Activated CD8-positive, alpha-beta T cell treated with anti-CD3 and anti-CD28 coated beads, Interleukin-2, amount 10 ng/mL, durations not matched to agents 7 days and 5 days (primary cell): ENCODE measurements at regions not wholly inside any gene's neighbourhood (a gene's known extent, or its start where the extent isn't known, plus 50 kb on each side); places are given as distances from the start of the nearest gene placed in this dataset.
A peak's percentile ranks its signal among the peaks of the same experiment; 100 is the strongest.

Source experiments
- ATAC-seq: fragments of 150-1000 bp; cut with Tn5 transposase; one replicate; pipeline ENCODE4 v1.10.0; 2021; ENCODE audit warnings: moderate library complexity
- CTCF ChIA-PET: fragments of 350-600 bp; sonication (Branson Sonifier 250); formaldehyde crosslinking; loops from one replicate; lab custom pipeline; 2021; ENCODE audit warnings: antibody characterized with exemption; lab: Charles Lee
- POLR2A ChIA-PET: fragments of 350-600 bp; sonication (Branson Sonifier 250); formaldehyde crosslinking; loops from one replicate; lab custom pipeline; 2021; ENCODE audit warnings: antibody characterized with exemption; lab: Charles Lee
- DNase-seq: peaks from one replicate; pipeline ENCODE4 v3.0.0-alpha.2; 2020
- H3K27ac Mint-ChIP-seq: one replicate; pipeline ENCODE4 v1.8.0; 2021; ENCODE audit warnings: mild to moderate bottlenecking, mixed read lengths
- H3K27me3 Mint-ChIP-seq: one replicate; pipeline ENCODE4 v1.8.0; 2021; ENCODE audit warnings: low read depth, mixed read lengths
- H3K36me3 Mint-ChIP-seq: one replicate; pipeline ENCODE4 v1.8.0; 2021; ENCODE audit warnings: low read depth, mixed read lengths
- H3K4me1 Mint-ChIP-seq: one replicate; pipeline ENCODE4 v1.8.0; 2021; ENCODE audit warnings: low read depth, mixed read lengths
- H3K4me3 Mint-ChIP-seq: one replicate; pipeline ENCODE4 v1.8.0; 2021; ENCODE audit warnings: mild to moderate bottlenecking, mixed read lengths
- H3K9me3 Mint-ChIP-seq: one replicate; pipeline ENCODE4 v1.8.0; 2022; ENCODE audit warnings: mixed read lengths; ENCODE audit not compliant: insufficient read depth

GRCh38 chr9:78592811-78593210, 295.9 kb downstream of the PSAT1 start:
- no peak for DNase-seq
- Mint-ChIP-seq H3K4me1 (peaks cover 10% of the 10 kb centered on the region), H3K9me3 (no peaks in the 10 kb centered on the region), H3K36me3 (no peaks in the 10 kb centered on the region), H3K27ac (no peak overlapping the region), H3K27me3 (peaks cover 7% of the 10 kb centered on the region), H3K4me3 (no peak overlapping the region)
- POLR2A ChIA-PET = no interaction called here
- CTCF ChIA-PET = no interaction called here
- ATAC-seq = no peak

GRCh38 chr9:78595200-78595945, 298.4 kb downstream of the PSAT1 start:
- DNase-seq (no peak), ATAC-seq (no peak)
- CTCF ChIA-PET = no interaction called here
- POLR2A ChIA-PET = no interaction called here
- peaks cover 10% of the 10 kb centered on the region for H3K4me1 Mint-ChIP-seq
- H3K4me3 Mint-ChIP-seq = no peak overlapping the region
- H3K27me3 Mint-ChIP-seq = peaks cover 7% of the 10 kb centered on the region
- no peak overlapping the region for H3K27ac Mint-ChIP-seq
- no peaks in the 10 kb centered on the region for H3K36me3 Mint-ChIP-seq
- no peaks in the 10 kb centered on the region for H3K9me3 Mint-ChIP-seq

DNA sequence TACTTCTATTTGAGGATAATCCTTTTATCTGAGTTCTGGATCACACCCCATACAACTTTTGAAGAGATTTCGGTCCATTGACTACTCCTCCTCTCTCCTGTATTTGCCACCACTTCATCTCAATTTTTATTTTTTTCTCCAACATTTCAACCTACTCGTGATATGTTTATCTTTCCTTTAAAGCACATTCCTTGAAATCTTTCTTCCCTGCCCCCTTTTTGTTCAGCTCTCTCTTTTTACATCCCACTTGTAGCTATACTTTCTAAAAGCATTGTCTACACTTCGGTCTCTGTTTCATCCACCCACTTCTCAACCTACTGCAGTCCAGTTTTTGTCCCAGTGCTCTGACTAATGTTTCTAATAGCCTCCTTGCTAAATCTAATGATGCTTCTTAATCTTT, 299.4 kb downstream of the PSAT1 start:
- ATAC-seq (no peak), DNase-seq (no peak)
- no peak overlapping the region for H3K4me3 Mint-ChIP-seq
- no peak overlapping the region for H3K27ac Mint-ChIP-seq
- H3K36me3 Mint-ChIP-seq = no peaks in the 10 kb centered on the region
- H3K27me3 Mint-ChIP-seq = peaks cover 7% of the 10 kb centered on the region
- no peaks in the 10 kb centered on the region for H3K9me3 Mint-ChIP-seq
- CTCF ChIA-PET = no interaction called here
- POLR2A ChIA-PET = no interaction called here
- H3K4me1 Mint-ChIP-seq = peaks cover 9% of the 10 kb centered on the region

- CTCF ChIA-PET = no interaction called here
- Mint-ChIP-seq H3K4me1 (no peaks in the 10 kb centered on the region), H3K36me3 (no peaks in the 10 kb centered on the region), H3K27me3 (peaks cover 9% of the 10 kb centered on the region), H3K9me3 (no peaks in the 10 kb centered on the region), H3K27ac (no peak overlapping the region), H3K4me3 (no peak overlapping the region)
- POLR2A ChIA-PET = no interaction called here
- ATAC-seq (no peak), DNase-seq (no peak)
These were observed 301.2 kb downstream of the PSAT1 start for GRCh38 chr9:78598120-78598519.

GRCh38 chr9:78599926-78600325, 303.0 kb downstream of the PSAT1 start:
- POLR2A ChIA-PET = no interaction called here
- Mint-ChIP-seq H3K27me3 (peaks cover 7% of the 10 kb centered on the region), H3K9me3 (no peaks in the 10 kb centered on the region), H3K27ac (no peak overlapping the region), H3K4me1 (no peaks in the 10 kb centered on the region), H3K36me3 (no peaks in the 10 kb centered on the region), H3K4me3 (no peak overlapping the region)
- CTCF ChIA-PET = no interaction called here
- ATAC-seq (no peak), DNase-seq (no peak)

DNA sequence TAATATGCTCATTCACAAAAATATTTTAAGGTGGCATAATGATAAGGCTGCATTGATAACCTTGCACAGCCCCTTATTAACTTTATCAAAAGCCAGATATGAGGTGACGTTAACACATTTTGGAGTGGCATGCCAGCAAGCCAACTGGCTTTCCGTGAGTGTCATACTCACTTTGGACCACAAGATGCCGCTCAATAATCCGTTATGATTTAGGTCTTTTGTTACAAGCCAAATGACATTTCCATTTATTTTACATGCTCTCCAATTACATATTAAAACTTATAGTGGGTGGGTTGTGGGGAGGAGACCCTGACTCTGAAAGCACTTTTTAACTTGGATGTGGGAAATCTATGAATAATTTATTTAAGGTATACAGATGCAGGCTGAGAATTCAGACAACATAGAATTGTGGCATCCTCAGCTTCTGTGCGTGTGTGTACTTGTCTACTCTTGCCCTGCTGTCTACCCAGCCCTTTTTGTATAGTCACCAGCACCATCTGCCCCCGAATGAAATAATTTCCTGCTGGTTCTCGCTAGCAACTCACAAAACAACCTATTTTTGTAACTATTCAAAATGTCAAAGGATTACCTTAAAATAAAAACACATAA, 305.1 kb downstream of the PSAT1 start:
- CTCF ChIA-PET = interaction anchor here (0.7 to 1.4 kb wide), 2 partner anchors 24 to 177 kb away, joined by 3 to 5 read pairs; no protein-coding TSS in a partner anchor
- Mint-ChIP-seq H3K4me1 (no peaks in the 10 kb centered on the region), H3K9me3 (no peaks in the 10 kb centered on the region), H3K27me3 (peaks cover 6% of the 10 kb centered on the region), H3K36me3 (no peaks in the 10 kb centered on the region), H3K27ac (no peak overlapping the region), H3K4me3 (no peak overlapping the region)
- POLR2A ChIA-PET = no interaction called here
- ATAC-seq (no peak), DNase-seq (peak; percentile 42)

GRCh38 chr9:78605041-78606000, 308.4 kb downstream of the PSAT1 start:
- Mint-ChIP-seq H3K27me3 (peaks cover 4% of the 10 kb centered on the region), H3K36me3 (no peaks in the 10 kb centered on the region), H3K4me1 (no peaks in the 10 kb centered on the region), H3K27ac (no peak overlapping the region), H3K9me3 (no peaks in the 10 kb centered on the region), H3K4me3 (no peak overlapping the region)
- ChIA-PET POLR2A (no interaction called here), CTCF (no interaction called here)
- ATAC-seq (no peak), DNase-seq (no peak)

DNA sequence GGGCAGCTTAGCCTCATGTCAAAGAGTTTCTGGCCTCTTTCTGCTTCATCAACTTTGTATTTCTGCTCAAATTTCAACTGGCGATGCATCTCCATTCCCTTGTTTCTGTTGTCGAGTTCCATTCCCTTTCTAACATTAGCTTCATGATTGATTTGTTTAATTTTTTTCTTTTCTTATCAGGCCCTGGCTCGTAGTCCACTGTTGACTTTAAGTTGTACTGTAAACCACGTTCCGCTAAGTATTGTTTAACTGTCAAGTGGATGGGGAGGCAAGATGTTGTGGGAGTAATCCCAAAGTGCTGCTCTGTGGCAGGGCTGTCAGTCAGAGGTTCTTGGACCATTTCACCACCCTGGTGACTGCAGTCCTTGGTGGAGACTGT, 309.1 kb downstream of the PSAT1 start:
- no peak overlapping the region for H3K4me3 Mint-ChIP-seq
- POLR2A ChIA-PET = no interaction called here

DNA sequence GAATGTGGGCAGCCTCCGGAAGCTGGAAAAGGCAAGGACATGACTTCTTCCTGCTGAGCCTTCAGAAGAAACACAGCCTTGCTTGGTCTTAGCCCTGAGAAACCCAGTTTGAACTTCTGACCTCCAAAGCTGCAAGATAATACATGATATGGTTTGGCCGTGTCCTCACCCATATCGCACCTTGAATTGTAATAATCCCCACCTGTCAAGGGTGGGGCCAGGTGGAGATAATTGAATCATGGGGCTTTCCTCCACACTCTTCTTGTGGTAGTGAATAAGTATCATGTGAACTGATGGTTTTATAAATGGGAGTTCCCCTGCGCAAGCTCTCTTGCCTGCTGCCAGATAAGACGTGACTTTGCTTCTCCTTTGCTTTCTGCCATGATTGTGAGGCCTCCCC, 310.9 kb downstream of the PSAT1 start:
- ATAC-seq = no peak
- Mint-ChIP-seq H3K4me1 (no peaks in the 10 kb centered on the region), H3K9me3 (no peaks in the 10 kb centered on the region), H3K4me3 (no peak overlapping the region), H3K36me3 (no peaks in the 10 kb centered on the region), H3K27ac (no peak overlapping the region), H3K27me3 (peaks cover 4% of the 10 kb centered on the region)
- ChIA-PET CTCF (no interaction called here), POLR2A (no interaction called here)
- no peak for DNase-seq

More for the DNA sequence above, 309.1 kb downstream of the PSAT1 start:
- no peak overlapping the region for H3K27ac Mint-ChIP-seq
- CTCF ChIA-PET = no interaction called here
- ATAC-seq (no peak), DNase-seq (no peak)
- H3K9me3 Mint-ChIP-seq = no peaks in the 10 kb centered on the region
- H3K27me3 Mint-ChIP-seq = peaks cover 4% of the 10 kb centered on the region
- no peaks in the 10 kb centered on the region for H3K4me1 Mint-ChIP-seq
- no peaks in the 10 kb centered on the region for H3K36me3 Mint-ChIP-seq

DNA sequence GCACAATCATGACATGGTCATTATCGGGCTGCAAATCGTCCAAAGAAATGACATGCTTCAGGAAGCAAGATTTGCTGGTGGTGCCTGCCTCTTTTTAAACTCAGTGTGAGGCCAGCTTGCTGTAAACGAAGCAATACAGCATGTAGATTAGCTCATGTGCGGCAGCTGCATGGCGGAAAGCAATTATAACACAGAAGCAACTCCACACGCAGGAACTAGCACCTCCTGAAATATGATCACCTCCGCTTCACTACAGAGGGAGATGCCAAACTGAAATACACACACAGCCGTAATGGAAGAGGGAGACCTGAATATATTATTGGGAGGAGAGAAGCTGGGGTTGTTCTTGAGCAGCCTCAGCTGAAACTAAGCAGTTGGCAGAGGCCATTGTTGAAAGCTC, 312.5 kb downstream of the PSAT1 start:
- ChIA-PET POLR2A (no interaction called here), CTCF (no interaction called here)
- Mint-ChIP-seq H3K27me3 (no peaks in the 10 kb centered on the region), H3K36me3 (no peaks in the 10 kb centered on the region), H3K4me3 (no peak overlapping the region), H3K4me1 (no peaks in the 10 kb centered on the region), H3K27ac (no peak overlapping the region), H3K9me3 (no peaks in the 10 kb centered on the region)
- no peak for DNase-seq
- no peak for ATAC-seq

GRCh38 chr9:78612091-78612490, 315.2 kb downstream of the PSAT1 start:
- H3K9me3 Mint-ChIP-seq = no peaks in the 10 kb centered on the region
- H3K4me1 Mint-ChIP-seq = no peaks in the 10 kb centered on the region
- ChIA-PET CTCF (no interaction called here), POLR2A (no interaction called here)
- H3K27me3 Mint-ChIP-seq = no peaks in the 10 kb centered on the region
- H3K27ac Mint-ChIP-seq = no peak overlapping the region
- ATAC-seq = no peak
- no peaks in the 10 kb centered on the region for H3K36me3 Mint-ChIP-seq
- no peak overlapping the region for H3K4me3 Mint-ChIP-seq
- no peak for DNase-seq

DNA sequence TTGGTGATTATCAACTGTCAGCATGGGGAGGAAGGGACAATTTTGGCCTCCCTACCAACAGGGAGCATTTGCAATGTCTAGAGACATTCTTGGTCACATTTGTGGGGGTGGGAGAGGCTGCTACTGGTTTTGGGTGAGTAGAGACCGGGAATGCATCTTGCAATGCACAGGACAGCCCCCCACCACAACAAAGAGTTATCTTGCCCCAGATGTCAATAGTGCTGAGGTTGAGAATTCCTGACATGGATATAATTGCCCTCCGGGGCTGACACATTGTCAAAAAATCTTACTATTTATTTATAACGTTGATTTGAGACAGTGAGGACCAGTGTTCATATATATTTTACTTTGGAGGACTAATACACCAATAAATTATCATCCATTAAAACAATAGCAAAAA, 316.1 kb downstream of the PSAT1 start:
- H3K27me3 Mint-ChIP-seq = no peaks in the 10 kb centered on the region
- H3K9me3 Mint-ChIP-seq = no peaks in the 10 kb centered on the region
- H3K36me3 Mint-ChIP-seq = no peaks in the 10 kb centered on the region
- H3K4me3 Mint-ChIP-seq = no peak overlapping the region
- POLR2A ChIA-PET = no interaction called here
- H3K27ac Mint-ChIP-seq = no peak overlapping the region
- DNase-seq = no peak
- CTCF ChIA-PET = no interaction called here
- no peak for ATAC-seq
- H3K4me1 Mint-ChIP-seq = no peaks in the 10 kb centered on the region
